IMR-90 (cell line): ENCODE measurements at regions not wholly inside any gene's neighbourhood (a gene's known extent, or its start where the extent isn't known, plus 50 kb on each side); places are given as distances from the start of the nearest gene placed in this dataset.

Experiments used
- CEBPB ChIP-seq: IDR thresholded peaks from 2 replicates; pipeline ENCODE4 v1.6.1; 2012; ENCODE audit warnings: low read depth, low read length, improper control_type of control experiment
- CTCF ChIP-seq: conservative IDR thresholded peaks from 2 replicates; pipeline ENCODE4 v1.5.1; 2012; ENCODE audit warnings: mild to moderate bottlenecking, low read depth, low read length, improper control_type of control experiment
- MAZ ChIP-seq: IDR thresholded peaks from 2 replicates; pipeline ENCODE4 v1.6.1; 2012; ENCODE audit warnings: low read depth, mild to moderate bottlenecking, low read length, improper control_type of control experiment, moderate library complexity, borderline replicate concordance
- MXI1 ChIP-seq: IDR thresholded peaks from 2 replicates; pipeline ENCODE4 v1.6.1; 2012; ENCODE audit warnings: low read depth, mild to moderate bottlenecking, low read length, moderate library complexity, borderline replicate concordance
- POLR2A ChIP-seq: IDR thresholded peaks from 2 replicates; pipeline ENCODE4 v1.6.1; 2012; ENCODE audit warnings: mild to moderate bottlenecking, low read depth, low read length
- RAD21 ChIP-seq: IDR thresholded peaks from 2 replicates; pipeline ENCODE4 v1.6.1; 2012; ENCODE audit warnings: low read length, improper control_type of control experiment
- USF2 ChIP-seq: fragments of 150-350 bp; IDR thresholded peaks from 2 replicates; pipeline ENCODE4 v1.6.1; 2017; ENCODE audit warnings: mild to moderate bottlenecking, antibody characterized with exemption, low read length, low read depth

GRCh38 chr5:117860550-117860949 lies 1127.8 kb downstream of the DTWD2 start:
- no peak for TF ChIP-seq CTCF
- no peak for TF ChIP-seq USF2
- TF ChIP-seq RAD21: no peak
- TF ChIP-seq POLR2A: no peak
- TF ChIP-seq MAZ: no peak
- TF ChIP-seq CEBPB: no peak
- no peak for TF ChIP-seq MXI1
